HCT116 (cell line): ENCODE measurements at regions not wholly inside any gene's neighbourhood (a gene's known extent, or its start where the extent isn't known, plus 50 kb on each side); places are given as distances from the start of the nearest gene placed in this dataset.

Experiments
- EGR1 ChIP-seq: IDR thresholded peaks from 2 replicates; pipeline ENCODE4 v1.6.1; 2012; ENCODE audit warnings: low read depth
- EZH2phosphoT487 ChIP-seq: fragments of 200-600 bp; IDR thresholded peaks from 2 replicates; pipeline ENCODE4 v1.6.1; 2018; ENCODE audit warnings: antibody characterized with exemption, borderline replicate concordance
- FOSL1 ChIP-seq: IDR thresholded peaks from 2 replicates; pipeline ENCODE4 v1.6.1; 2012; ENCODE audit warnings: low read depth
- YY1 ChIP-seq: IDR thresholded peaks from 2 replicates; pipeline ENCODE4 v1.6.1; 2011; ENCODE audit warnings: low read length, low read depth, moderate library complexity, mild to moderate bottlenecking; ENCODE audit not compliant: insufficient replicate concordance; ENCODE audit errors: extremely low read depth
- ZFX ChIP-seq: fragments of 450-650 bp; IDR thresholded peaks from 2 replicates; pipeline ENCODE4 v1.6.1; 2017
- TF ChIP-seq, protein P1 (sequence below): IDR thresholded peaks from 2 replicates; pipeline ENCODE4 v1.6.1; 2012
- TF ChIP-seq, protein P2 (sequence below): IDR thresholded peaks from 2 replicates; pipeline ENCODE4 v1.6.1; 2012

DNA sequence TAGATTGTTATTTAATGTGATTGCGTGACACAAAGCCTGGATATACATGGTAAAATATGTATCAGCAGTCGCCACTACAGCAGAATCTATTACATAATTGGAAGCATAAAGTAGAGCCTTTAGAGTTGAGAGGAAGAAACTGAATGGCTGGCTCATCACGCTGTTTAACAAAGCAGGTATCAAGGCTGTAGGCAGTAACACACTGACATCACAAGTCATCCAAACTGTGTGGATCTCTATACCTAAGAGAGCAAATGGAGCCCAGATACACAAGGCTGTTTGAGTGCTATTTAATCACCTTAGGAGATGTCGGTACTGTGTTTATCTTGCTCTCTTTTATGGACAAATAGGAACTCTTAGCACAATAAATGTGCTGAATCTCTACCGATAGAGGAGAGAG, 864.4 kb downstream of the VGLL3 start (continued):
- TF ChIP-seq, protein P1, sequence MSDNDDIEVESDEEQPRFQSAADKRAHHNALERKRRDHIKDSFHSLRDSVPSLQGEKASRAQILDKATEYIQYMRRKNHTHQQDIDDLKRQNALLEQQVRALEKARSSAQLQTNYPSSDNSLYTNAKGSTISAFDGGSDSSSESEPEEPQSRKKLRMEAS, result no peak
- TF ChIP-seq YY1 (no peak), FOSL1 (no peak), ZFX (no peak), EZH2phosphoT487 (no peak), EGR1 (no peak)
- TF ChIP-seq, protein P2, sequence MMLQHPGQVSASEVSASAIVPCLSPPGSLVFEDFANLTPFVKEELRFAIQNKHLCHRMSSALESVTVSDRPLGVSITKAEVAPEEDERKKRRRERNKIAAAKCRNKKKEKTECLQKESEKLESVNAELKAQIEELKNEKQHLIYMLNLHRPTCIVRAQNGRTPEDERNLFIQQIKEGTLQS, result no peak
